NAMALWA (cell line): ENCODE measurements at regions not wholly inside any gene's neighbourhood (a gene's known extent, or its start where the extent isn't known, plus 50 kb on each side); places are given as distances from the start of the nearest gene placed in this dataset.
"Not testable (repeated sequence)": the region's sequence is repeated elsewhere in the genome, so short reads cannot be mapped to it uniquely, and the experiment has no call there.

Source experiments
- DNase-seq: peaks from one replicate; pipeline ENCODE4 v3.0.0-alpha.2; 2015; ENCODE audit warnings: low spot score

DNA sequence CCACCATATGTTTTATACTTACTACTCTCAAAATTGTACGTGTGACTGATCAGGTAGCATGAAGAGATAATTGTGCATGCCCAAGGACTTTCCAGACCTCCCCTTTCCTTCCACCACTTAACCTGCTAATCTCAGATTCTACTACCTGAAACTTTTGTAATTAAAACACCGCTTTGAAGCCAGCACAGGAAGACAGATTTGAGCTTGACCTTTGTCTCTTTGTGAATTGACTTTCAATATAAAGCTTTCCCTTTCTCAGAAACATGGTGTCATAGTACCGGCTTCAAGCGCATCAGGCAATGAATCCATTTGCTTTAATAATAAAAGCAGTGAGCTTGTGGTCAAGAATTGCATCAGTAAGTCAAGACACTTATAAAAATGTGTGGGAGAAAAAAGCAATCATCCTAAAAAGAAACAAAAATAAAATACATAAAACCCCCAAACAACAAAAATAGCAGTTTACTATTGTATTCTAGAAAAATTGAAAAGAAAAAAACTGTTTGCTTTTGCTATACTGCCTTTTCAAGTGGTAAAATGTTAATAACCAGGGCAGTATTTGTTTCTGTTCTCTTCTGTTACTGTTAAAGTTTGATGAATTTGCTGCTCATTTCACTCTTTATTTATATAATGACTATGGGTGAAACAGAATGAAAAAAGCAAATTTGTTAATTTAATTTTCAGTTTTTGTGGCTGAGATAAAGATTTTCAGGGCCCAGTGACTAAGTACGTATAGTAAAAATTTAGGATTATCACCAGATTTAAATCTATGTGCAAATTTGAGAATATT, 2075.3 kb downstream of the PCDH9 start:
- no peak for DNase-seq

DNA sequence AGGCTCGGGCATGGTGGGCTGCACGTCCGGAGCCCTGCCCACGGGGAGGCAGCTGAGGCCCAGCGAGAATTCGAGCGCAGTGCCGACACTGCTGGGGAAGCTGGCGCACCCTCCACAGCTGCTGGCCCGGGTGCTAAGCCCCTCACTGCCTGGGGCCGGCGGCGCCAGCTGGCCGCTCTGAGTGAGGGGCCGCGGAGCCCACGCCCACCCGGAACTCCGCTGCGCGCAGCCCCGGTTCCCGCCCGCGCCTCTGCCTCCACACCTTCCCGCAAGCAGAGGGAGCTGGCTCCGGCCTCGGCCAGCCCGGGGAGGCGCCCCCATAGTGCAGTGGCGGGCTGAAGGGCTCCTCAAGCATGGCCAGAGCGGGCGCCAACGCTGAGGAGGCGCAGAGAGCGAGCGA, 2080.4 kb downstream of the PCDH9 start:
- DNase-seq = no peak

DNA sequence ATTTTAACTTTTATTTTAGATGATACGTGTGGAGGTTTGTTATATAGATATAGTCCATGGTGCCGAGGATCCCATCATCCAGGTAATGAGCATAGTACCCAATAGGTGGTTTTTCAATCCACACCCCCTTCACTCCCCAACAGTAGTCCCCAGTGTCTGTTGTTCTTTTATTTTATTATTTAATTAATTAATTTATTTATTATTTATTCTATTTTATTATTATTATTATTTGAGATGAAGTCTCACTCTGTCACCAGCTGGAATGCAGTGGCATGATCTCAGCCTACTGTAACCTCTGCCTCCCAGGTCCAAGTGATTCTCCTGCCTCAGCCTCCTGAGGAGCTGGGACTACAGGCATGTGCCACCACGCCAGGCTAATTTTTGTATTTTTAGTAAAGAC, 2086.2 kb downstream of the PCDH9 start:
- no peak for DNase-seq

GRCh38 chr13:65133094-65133493, 2097.0 kb downstream of the PCDH9 start:
- no peak for DNase-seq

GRCh38 chr13:65125236-65125635, 2104.9 kb downstream of the PCDH9 start:
- DNase-seq = no peak

- no peak for DNase-seq
Measured at GRCh38 chr13:65112531-65112941, 2117.6 kb downstream of the PCDH9 start.

DNA sequence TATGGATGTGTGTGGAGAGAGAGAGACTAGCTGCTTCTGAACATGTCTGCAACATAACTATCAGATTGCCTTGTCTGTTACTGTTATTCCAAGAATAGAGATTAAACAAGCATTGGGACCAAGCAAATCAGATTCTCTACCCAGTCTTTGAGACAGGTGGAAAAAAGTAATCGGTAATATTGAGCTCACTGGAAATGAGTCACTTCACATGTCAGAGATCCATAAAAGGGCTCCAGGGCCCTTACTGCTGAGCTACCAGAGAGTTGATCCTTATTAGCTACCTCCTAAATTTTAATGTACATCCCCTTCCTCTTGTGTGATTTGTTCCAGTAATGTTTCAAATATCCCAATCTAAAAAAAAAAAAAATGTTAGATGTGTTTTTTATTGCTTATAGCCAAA, 2118.0 kb downstream of the PCDH9 start:
- DNase-seq = no peak

GRCh38 chr13:65111223-65111622, 2118.9 kb downstream of the PCDH9 start:
- no peak for DNase-seq

DNA sequence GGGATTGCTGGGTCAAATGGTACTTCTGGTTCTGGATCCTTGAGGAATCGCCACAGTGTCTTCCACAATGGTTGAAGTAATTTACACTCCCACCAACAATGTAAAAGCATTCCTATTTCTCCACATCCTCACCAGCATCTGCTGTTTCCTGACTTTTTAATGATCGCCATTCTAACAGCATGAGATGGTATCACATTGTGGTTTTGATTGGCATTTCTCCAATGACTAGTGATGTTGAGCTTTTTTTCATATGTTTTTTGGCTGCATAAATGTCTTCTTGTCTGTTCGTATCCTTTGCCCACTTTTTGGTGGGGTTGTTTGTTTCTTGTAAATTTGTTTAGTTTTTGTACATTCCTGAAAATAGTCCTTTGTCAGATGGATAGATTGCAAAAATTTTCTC, 2125.7 kb downstream of the PCDH9 start:
- DNase-seq = not testable (repeated sequence)

GRCh38 chr13:65103351-65103750, 2126.8 kb downstream of the PCDH9 start:
- DNase-seq = no peak

- DNase-seq = no peak
Measured at GRCh38 chr13:65095161-65096082, 2134.7 kb downstream of the PCDH9 start.

GRCh38 chr13:65093357-65093756, 2136.8 kb downstream of the PCDH9 start:
- DNase-seq = no peak

GRCh38 chr13:65091031-65091430, 2139.1 kb downstream of the PCDH9 start:
- no peak for DNase-seq

DNA sequence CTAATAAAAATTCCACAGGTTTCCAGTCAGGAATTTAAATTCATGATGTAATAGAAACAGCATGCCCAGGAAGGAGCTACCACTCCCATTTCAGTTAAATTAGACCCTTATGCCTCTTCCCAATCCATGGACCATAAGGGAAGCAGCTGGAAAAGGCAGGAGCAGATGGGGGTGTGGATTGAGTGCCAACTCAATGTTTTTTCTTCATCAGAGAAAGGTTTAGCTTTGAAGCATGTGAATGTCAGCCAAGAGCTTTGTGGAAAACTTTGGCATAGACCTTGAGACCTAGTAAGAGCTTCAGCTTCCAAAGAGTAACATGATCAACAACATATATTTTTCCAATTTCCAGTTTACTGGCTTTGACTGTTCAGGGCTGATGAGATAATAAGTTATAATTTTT, 2139.9 kb downstream of the PCDH9 start:
- DNase-seq = no peak

DNA sequence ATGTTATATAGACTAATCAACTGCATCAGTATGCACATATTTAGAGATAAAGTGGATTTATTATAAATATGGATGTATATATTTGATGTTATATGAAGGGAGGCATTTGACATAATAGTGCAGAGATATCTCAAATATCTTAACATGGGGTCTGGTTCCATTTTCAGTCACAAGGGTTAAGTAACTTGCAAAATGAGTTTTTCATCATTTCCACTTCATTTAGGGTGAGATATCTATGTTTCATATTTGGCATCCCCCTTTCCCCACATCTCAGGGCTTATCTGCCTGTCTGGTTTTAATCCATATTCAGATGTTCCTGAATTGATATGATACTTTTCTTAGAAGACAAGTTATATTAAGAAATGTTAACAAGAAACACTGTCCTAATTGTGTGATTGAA, 2141.2 kb downstream of the PCDH9 start:
- DNase-seq = no peak

- DNase-seq = no peak
Measured at GRCh38 chr13:65085977-65086376, 2144.2 kb downstream of the PCDH9 start.

- DNase-seq = no peak
Measured at GRCh38 chr13:65074248-65074647, 2155.9 kb downstream of the PCDH9 start.

- no peak for DNase-seq
Measured at GRCh38 chr13:65064967-65065366, 2165.2 kb downstream of the PCDH9 start.

DNA sequence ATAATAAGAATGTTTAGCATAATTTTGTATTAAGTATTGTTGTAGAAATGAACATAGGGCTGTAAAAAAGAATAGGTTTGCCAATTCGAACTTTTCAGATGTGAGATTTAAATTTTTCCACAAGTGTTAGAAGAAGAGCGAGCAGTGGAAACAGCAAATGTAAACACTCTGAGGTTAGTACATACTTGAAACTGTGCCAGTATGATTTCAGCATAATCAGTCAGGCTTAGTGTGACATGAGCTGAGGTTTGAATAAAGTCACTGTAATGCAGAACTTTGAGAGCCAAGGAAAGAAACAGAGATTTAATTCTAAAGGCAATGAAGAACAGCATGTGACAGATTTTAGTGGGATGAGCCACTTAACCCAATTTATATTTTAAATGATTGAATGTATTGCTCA, 2166.4 kb downstream of the PCDH9 start:
- no peak for DNase-seq

- DNase-seq = no peak
Measured at GRCh38 chr13:65057986-65058385, 2172.2 kb downstream of the PCDH9 start.

GRCh38 chr13:65054277-65054676, 2175.9 kb downstream of the PCDH9 start:
- no peak for DNase-seq

DNA sequence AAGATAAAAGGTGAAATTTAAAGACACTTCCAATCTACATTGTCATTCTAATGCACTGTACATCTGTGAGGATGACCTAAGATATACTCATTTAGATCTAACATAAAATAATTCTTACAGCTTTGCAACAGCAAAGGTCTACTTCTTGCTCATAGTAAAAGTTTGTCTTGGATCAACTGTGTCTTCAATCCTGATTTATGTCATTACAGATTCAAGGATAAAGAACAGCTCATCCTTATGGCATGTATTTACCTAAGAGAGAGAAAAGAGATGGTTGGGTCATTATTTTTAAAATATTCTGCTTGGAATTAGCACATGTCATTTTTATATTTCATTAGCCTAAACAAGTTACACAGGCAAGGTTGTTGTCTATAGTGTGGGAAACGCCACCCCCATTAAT, 2193.1 kb downstream of the PCDH9 start:
- DNase-seq = no peak

- DNase-seq = no peak
Measured at GRCh38 chr13:65035302-65035701, 2194.8 kb downstream of the PCDH9 start.
